Esophagus muscularis mucosa (tissue), 4 donors: ENCODE measurements at regions not wholly inside any gene's neighbourhood (a gene's known extent, or its start where the extent isn't known, plus 50 kb on each side); places are given as distances from the start of the nearest gene placed in this dataset.
"Not testable (repeated sequence)": the region's sequence is repeated elsewhere in the genome, so short reads cannot be mapped to it uniquely, and the experiment has no call there.

Experiments used
- DNase-seq: peaks from one replicate; pipeline ENCODE4 v3.0.0-alpha.2; 2017; ENCODE audit errors: extremely low spot score
- H3K27ac ChIP-seq, 4 donors: fragments of 200-600 bp; sonication (generic); replicated peaks in 1 of 4; 1 replicate in 3 of 4; 2 replicates in 1 of 4; pipeline ENCODE4 v1.5.1; 2016 to 2019; ENCODE audit warnings: mild to moderate bottlenecking in 1 of 4
- H3K27me3 ChIP-seq, 4 donors: fragments of 200-600 bp; sonication (generic); one replicate each; pipeline versions ENCODE4 v1.5.1 to v1.6.0; 2016 to 2019
- H3K36me3 ChIP-seq, 4 donors: fragments of 200-600 bp; sonication (generic); one replicate each; pipeline ENCODE4 v1.5.1; 2016 to 2019
- H3K4me1 ChIP-seq, 4 donors: fragments of 200-600 bp; sonication (generic); one replicate each; pipeline ENCODE4 v1.5.1; 2016 to 2019
- H3K4me3 ChIP-seq, 4 donors: fragments of 200-600 bp; sonication (generic); 1 replicate in 2 of 4; 2 replicates in 2 of 4; pipeline ENCODE4 v1.5.1; 2016 to 2019; ENCODE audit warnings: mild to moderate bottlenecking in 4 of 4, moderate library complexity in 1 of 4
- H3K9me3 ChIP-seq, 4 donors: fragments of 200-600 bp; sonication (generic); 1 replicate in 3 of 4; 2 replicates in 1 of 4; pipeline ENCODE4 v1.5.1; 2016 to 2019
- CTCF ChIP-seq, 3 experiments: fragments of 200-600 bp in 2 of 3; fragments of 450-650 bp in 1 of 3; sonication (generic) in 2 of 3; IDR thresholded peaks; one replicate each; pipeline ENCODE4 v1.5.1; 2017 to 2019; ENCODE audit warnings: antibody characterized with exemption in 3 of 3, mild to moderate bottlenecking in 2 of 3, moderate library complexity in 1 of 3
- EP300 ChIP-seq: sonication (generic); formaldehyde crosslinking; IDR thresholded peaks from one replicate; pipeline ENCODE4 v1.6.1; 2017; ENCODE audit warnings: antibody characterized with exemption
- POLR2A ChIP-seq: fragments of 450-650 bp; IDR thresholded peaks from one replicate; pipeline ENCODE4 v1.6.1; 2017; ENCODE audit warnings: antibody characterized with exemption, moderate library complexity, mild to moderate bottlenecking, low read depth
- POLR2AphosphoS5 ChIP-seq, 2 donors: sonication (generic); formaldehyde crosslinking; IDR thresholded peaks; one replicate each; pipeline ENCODE4 v1.6.1; 2017; ENCODE audit warnings: antibody characterized with exemption in 2 of 2
- WGBS: methylation state at CpG from one replicate; pipeline ENCODE4 v1.1.5; 2018; 5-methylcytosine and 5-hydroxymethylcytosine counted together
- intact Hi-C: fragments of 100-400 bp; cut with DNase I; formaldehyde crosslinking; loops from one replicate; pipeline ENCODE4 v1.15.1; 2023

- Histone ChIP-seq H3K4me1 (peaks cover 0 to 15% (median 13%) of the 10 kb centered on the region in 4 donors), H3K27me3 (no peaks in the 10 kb centered on the region), H3K36me3 (no peaks in the 10 kb centered on the region), H3K27ac (no peak overlapping the region), H3K9me3 (no peaks in the 10 kb centered on the region), H3K4me3 (no peak overlapping the region)
- intact Hi-C loops = no loop called here
- no peak for TF ChIP-seq POLR2A
- TF ChIP-seq EP300 = no peak
- TF ChIP-seq CTCF (IDR thresholded peaks at IDR 0.05) = no peak
- TF ChIP-seq POLR2AphosphoS5 (IDR thresholded peaks at IDR 0.05) = no peak
- DNase-seq = no peak
- 80% methylated on average over 1 of the region's 1 CpG for WGBS
These were observed 104.6 kb downstream of the ZIC4 start for GRCh38 chr3:147301781-147302180.

GRCh38 chr3:147299656-147300055, 106.7 kb downstream of the ZIC4 start:
- no peaks in the 10 kb centered on the region for H3K27me3 ChIP-seq
- no peak overlapping the region for H3K4me3 ChIP-seq
- 89% methylated on average over 2 of the region's 2 CpGs for WGBS
- no peak for DNase-seq
- TF ChIP-seq POLR2A = no peak
- TF ChIP-seq CTCF (IDR thresholded peaks at IDR 0.05) = no peak
- TF ChIP-seq EP300 = no peak
- no peak for TF ChIP-seq POLR2AphosphoS5 (IDR thresholded peaks at IDR 0.05)
- intact Hi-C loops = no loop called here
- H3K4me1 ChIP-seq = peaks cover 0 to 15% (median 13%) of the 10 kb centered on the region in 4 donors
- H3K27ac ChIP-seq = no peak overlapping the region
- H3K36me3 ChIP-seq = no peaks in the 10 kb centered on the region
- no peaks in the 10 kb centered on the region for H3K9me3 ChIP-seq

DNA sequence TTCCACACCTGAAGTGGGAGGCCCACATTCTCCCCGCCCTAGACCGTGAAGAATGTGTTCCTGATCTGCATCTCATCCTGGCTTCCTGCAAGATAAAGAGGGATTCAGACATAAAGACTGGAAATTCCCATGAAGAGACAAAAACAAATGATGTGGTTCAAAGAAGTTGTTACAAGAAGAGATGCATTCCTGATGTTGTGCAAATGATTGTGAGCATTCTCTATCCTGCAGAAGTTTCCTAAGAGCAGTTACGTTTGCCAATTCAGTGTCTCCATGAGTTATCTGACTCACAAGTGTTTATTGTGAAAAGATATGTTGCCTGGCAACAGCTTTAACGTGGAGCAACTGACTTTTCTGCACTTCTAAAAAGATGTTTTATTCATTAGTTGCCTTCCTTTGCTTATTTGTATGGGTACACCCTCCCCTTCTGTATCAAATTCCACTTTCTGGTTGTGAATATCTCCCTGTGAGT, 107.8 kb downstream of the ZIC4 start:
- Histone ChIP-seq H3K4me3 (no peak overlapping the region), H3K9me3 (no peaks in the 10 kb centered on the region), H3K36me3 (no peaks in the 10 kb centered on the region), H3K27me3 (no peaks in the 10 kb centered on the region), H3K4me1 (peaks cover 0 to 15% (median 13%) of the 10 kb centered on the region in 4 donors), H3K27ac (no peak overlapping the region)
- no peak for DNase-seq
- TF ChIP-seq POLR2A (no peak), EP300 (no peak), POLR2AphosphoS5 (IDR thresholded peaks at IDR 0.05) (peak in 1 of 2 donors; percentile 39)
- intact Hi-C loops = no loop called here
- 14% methylated on average over 4 of the region's 4 CpGs for WGBS

- no peaks in the 10 kb centered on the region for H3K27me3 ChIP-seq
- no peaks in the 10 kb centered on the region for H3K9me3 ChIP-seq
- H3K4me3 ChIP-seq = no peak overlapping the region
- H3K4me1 ChIP-seq = peaks cover 0 to 15% (median 13%) of the 10 kb centered on the region in 4 donors
- no peaks in the 10 kb centered on the region for H3K36me3 ChIP-seq
- no peak overlapping the region for H3K27ac ChIP-seq
- no peak for DNase-seq
- intact Hi-C loops = no loop called here
- no peak for TF ChIP-seq POLR2AphosphoS5 (IDR thresholded peaks at IDR 0.05)
- no peak for TF ChIP-seq EP300
- TF ChIP-seq POLR2A = no peak
- no peak for TF ChIP-seq CTCF (IDR thresholded peaks at IDR 0.05)
- WGBS = 50% methylated on average over 6 of the region's 6 CpGs
These were observed 108.5 kb downstream of the ZIC4 start for GRCh38 chr3:147297761-147298350.

- H3K4me3 ChIP-seq, H3K9me3 ChIP-seq, H3K27ac ChIP-seq, H3K27me3 ChIP-seq, intact Hi-C loops, H3K36me3 ChIP-seq, DNase-seq, H3K4me1 ChIP-seq: not testable (repeated sequence)
- 85% methylated on average over 4 of the region's 4 CpGs for WGBS
These were observed 119.0 kb downstream of the ZIC4 start for GRCh38 chr3:147287370-147287769.

DNA sequence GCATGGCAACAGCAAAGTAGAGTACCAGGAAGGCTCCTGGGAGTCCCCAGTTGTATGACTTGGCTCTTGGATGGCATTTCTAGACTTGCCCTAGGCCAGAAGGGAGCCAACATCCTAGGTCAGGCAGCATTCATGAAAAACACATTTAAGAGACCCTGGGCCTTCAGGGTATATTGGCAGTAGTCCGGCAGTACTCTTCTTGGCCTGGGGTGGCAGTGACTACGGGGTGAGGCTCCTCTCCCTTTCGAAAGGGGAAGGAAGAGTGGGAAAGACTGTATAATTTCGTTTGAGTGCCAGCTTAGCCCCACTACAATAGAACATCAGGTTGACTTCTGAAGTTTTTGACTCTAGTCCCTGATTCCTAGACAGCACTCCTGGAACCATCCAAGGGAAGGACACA, 136.4 kb downstream of the ZIC4 start:
- Histone ChIP-seq H3K4me3 (no peak overlapping the region), H3K36me3 (no peaks in the 10 kb centered on the region), H3K27ac (no peak overlapping the region), H3K4me1 (no peaks in the 10 kb centered on the region), H3K9me3 (peaks cover 0 to 15% (median 13%) of the 10 kb centered on the region in 4 donors), H3K27me3 (no peaks in the 10 kb centered on the region)
- 95% methylated on average over 3 of the region's 4 CpGs for WGBS
- no peak for DNase-seq
- intact Hi-C loops = no loop called here
- TF ChIP-seq CTCF (IDR thresholded peaks at IDR 0.05) (no peak), EP300 (no peak), POLR2AphosphoS5 (IDR thresholded peaks at IDR 0.05) (no peak), POLR2A (no peak)
